CD1c-positive myeloid dendritic cell (primary cell): ENCODE measurements at regions not wholly inside any gene's neighbourhood (a gene's known extent, or its start where the extent isn't known, plus 50 kb on each side); places are given as distances from the start of the nearest gene placed in this dataset.

Experiments
- DNase-seq: peaks from one replicate; pipeline ENCODE4 v3.0.0-alpha.2; 2016; ENCODE audit errors: extremely low spot score

DNA sequence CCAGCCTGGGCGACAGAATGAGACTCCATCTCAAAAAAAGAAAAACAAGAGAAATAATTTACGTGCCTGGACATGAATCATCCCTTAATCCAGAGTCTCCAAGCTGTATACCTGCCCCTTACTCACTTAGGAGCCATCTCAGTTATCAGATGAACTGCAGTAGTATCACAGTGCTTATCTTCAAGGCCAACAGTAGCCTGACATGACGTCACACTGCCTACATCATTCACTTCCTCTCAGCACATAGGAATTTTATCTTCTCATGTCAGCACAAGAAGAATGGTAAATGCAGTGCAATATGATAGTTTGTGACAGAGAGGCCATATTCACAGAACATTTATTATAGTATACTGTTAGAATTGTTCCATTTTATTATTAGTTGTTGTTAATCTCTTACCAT, 216.6 kb downstream of the SS18 start:
- DNase-seq, result no peak

DNA sequence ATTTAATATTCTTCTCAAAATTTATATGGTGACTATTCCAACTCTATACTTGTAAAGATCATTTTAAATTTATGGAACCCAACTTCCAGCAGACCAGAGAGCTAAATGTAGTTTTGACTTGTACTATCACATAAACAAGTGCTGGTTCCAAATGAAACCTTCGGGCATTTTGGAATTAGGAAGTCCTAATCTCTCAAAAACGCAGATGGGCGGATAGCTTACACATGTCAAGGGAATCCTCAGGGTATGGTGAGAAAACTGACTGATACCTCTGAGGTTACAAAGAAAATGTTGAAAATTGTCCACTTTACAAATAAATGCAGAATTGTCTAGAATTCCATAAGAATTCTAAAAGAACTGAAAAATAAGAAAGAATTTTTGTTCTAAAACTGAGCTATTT, 224.1 kb downstream of the SS18 start:
- DNase-seq, result no peak

DNA sequence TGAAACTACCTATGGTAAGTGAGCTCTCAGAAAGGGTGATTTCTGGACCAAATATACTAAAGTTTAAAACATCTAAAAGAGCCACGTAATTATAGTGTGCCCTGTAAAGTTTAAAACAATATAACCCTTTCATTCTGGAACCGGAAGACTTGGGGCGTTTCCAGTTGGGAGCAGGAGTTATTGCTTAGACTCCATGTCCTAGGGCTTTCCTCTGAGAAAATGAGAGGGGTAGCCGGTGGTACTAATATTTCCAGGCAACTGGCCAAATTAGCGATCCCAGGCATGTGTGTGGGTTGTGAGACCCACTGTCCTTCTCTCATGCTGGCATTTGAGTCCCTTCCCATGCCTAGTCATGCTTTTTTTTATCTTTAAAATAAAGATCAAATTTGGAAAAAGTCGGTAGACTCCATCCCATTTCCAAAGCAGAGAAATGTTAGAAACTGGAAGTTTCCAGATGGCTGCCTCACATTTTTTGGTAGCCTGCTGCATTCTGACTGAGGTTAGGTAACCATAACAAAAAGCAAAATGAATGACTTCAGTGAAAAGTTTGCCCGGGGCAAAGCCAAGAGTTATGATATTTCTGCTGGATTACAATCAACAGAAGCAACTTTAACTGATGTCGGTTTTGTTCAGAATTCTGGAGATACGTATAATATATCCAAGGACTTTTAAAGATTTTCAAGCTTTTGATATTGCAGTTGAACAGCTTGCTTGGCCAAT, 227.4 kb downstream of the SS18 start:
- no peak for DNase-seq

DNA sequence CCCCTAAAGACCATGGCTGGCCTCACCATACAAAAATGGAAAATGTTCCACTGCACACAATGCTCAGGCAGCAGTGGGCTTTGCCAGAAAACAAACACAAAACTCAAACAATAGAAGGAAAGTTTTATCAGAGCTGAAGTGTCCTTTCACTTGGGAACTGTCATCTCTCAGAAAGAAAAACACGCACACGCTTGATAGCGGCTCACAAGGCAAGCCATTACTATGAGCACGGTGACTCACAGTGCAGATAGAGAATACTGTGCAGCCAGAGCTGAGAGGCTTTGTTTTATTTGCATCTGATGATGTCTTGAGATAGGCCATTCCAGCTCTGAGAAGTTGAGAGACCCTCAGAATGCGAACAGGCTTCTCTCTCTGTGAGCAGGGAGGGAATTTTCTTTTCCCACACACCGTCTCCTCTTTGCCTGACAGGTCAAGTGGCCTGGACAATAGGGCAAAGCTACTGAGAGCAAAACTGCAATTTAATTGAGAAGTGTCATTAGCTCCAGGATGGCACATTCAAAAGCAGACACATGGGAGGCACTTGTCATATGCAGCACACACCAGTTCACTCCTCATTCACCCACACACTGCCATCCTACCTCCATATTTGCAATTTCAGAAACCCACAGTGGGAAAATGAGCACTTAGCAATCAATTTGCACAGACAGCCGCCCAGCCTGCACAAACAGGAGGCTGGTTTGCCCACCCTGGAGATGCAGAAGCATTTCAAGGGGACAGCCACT, 236.6 kb downstream of the SS18 start:
- DNase-seq, result no peak

DNA sequence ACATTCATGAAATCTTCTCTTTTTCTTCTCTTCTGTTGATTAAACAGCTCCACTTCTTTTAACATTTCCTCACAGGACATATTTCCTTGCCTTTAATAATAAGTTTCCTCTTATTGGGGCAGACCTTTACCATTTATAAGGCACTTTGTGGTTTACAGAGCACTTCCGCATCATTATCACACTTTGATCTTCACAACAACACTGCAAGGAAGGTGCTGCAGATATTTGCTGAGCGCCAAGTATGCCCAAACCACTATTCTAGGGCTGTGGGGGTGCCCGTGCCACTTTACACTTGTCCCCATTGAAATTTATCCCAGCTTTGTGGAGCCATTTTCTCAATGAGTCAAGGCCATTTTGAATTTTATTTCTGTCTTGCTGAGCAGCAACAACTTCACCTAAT, 246.6 kb downstream of the SS18 start:
- DNase-seq, result no peak

DNA sequence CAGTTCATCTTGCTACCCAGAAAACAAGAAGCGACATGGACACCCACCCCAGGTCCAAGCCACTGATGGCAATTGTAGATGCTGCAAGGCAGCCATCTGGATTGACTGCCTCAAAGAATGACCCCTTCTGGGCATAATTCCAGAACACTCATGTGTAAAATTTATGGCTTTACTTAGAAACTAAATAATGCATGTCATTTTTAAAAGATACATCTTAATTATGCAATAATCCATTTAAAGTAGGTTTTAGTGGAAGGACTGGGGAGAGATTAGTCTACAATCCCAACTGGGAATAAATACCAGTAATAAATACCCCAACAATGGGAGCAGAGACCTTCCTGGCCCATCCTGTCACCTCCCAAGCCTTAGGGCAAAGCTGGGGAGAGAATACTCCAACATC, 247.7 kb downstream of the SS18 start:
- no peak for DNase-seq

DNA sequence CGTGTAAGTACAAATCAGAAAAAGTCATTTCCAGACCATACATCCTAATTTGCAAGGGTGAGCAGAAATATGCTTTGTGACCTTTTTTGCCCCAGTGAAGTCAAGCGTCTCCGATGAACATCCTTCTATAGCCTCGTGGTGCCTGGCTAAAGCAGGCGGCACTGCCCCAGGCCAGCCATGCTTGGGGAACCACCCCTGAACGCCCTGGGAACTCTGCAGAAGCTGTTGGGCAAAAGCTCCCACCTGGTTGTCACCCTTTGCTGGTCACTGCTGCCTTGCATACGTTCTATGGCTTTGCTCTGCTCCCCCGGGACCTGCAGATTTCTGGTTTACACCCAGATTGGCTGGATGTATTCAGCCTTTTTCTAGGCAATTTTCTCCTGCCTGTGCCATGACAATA, 256.4 kb downstream of the SS18 start:
- DNase-seq, result no peak

DNA sequence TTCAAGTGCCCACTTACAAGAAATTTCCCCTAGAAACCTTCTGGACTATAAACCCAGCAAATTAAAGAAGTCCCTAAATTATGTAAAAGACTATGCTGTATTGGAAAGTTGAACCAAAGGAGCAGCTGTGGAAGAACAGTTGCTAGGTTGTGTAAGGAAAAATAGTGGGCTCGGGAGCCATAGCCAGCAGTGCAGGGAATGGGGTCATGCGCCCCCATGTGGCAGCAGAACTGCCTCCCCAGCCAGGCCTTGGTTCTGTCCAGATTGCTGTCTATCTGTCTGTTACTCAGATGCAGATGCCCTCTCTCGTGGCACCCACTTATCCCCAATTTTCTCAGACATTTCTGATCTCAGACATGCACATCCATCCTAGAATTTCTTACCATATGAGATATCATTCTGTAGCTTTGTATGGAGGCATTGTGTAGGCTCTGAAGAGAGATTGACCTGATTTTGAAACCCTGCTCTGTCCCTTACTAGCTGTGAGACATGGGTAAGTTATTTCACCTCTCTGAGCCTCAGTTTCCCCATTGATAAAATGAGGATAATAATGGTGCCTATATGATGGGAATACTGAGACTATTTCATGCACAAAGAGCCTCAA, 258.3 kb downstream of the SS18 start:
- DNase-seq, result peak; percentile 3

DNA sequence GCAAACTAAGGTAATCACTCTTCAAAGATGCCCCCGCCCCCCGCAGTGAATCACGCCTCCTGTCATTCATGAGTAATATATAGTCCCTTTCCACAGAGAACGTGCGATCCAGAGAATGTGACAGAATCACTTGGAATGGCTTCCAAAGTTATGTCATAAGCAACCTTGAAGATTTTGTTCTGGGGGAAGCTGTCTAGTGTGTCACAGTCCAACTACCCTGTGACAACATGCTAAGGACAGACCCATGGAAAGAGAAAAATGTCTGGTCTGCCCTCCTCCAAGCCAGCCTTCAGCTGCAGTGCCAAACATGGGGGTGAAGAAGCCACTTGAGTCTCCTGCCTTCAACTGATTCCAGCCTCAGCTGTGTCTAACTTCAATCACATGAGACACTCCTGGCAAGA, 259.1 kb downstream of the SS18 start:
- DNase-seq, result no peak

DNA sequence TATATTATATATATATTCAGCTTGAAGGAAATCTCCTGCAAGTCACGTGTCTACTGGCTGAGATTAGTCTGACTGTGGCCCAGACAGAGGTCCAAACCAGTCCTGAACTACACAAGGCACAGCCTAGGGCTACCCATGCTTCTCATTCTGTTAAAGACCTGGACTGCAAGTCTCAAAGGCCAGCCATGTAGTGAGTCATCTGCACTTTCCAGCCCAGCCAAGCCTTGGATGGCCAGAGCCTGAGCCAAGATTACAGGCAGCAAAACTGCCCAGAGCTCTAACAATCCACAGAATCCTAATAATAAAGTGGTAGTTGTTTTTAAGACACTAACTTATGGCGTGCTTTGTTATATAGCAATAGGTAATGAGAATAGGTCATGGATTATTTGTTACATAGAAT, 259.6 kb downstream of the SS18 start:
- no peak for DNase-seq

DNA sequence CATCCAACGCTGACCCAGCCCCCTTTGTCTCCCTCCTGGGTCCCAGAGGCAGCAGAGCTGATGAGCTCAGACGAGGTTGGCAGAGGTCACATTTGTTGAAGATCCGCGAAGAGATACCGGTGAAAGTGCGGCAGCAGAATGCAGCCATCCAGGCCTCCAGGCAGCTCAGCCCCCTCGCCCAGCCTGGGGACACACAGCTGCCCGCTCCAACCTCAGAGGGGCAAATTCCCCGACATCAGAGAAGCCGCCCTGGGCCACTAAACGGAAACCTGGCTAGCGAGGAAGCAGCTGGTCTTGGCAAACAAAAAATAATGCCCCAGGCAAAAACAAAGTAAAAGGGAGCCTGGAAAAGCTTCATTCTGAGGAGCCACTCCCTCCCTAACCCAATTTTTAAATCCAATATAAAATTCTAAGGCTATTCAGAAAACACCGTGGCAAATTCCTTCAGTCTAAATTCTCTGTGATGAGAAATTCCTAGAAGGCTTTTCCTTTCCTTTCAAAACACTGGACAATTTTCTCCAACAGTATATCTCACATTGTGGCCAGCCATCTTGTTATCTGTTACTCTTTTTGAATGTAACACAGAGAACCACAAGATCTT, 262.4 kb downstream of the SS18 start:
- no peak for DNase-seq

DNA sequence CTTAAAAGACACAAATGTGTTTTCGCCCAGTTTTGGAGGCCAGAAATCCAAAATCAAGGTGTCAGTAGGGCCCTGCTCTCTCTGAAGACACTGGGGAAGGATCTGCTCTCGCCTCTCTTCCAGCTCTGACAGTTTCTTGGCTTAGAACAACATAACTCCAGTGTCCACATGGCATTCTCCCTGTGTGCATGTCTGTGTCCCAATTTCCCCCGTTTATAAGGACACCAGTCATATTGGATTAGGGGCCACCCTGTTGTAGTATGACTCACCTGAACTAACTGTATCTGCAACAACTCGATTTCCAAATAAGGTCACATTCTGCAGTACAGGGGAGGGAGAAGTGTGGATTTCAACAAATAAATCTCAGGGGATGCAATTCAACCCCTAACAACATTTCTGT, 263.2 kb downstream of the SS18 start:
- DNase-seq, result no peak

DNA sequence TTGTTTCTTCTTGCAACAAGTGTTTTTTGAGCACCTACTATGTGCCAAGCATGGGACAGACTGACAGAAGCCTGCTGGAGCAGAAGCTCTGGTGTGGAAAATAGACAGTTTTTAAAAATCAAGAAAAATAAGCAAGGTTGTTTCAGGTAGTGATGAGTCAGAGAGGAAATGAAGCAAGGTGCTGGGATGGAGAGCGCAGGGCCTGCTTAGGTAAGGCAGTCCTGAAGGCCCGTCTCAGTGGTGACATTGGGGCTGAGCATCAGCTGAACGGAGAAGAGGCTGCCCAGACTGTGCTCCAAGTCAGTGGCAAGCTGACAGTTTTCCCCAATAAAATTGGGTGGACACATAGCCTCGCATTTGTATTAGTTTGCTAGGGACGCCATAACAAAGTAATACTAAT, 263.6 kb downstream of the SS18 start:
- no peak for DNase-seq

DNA sequence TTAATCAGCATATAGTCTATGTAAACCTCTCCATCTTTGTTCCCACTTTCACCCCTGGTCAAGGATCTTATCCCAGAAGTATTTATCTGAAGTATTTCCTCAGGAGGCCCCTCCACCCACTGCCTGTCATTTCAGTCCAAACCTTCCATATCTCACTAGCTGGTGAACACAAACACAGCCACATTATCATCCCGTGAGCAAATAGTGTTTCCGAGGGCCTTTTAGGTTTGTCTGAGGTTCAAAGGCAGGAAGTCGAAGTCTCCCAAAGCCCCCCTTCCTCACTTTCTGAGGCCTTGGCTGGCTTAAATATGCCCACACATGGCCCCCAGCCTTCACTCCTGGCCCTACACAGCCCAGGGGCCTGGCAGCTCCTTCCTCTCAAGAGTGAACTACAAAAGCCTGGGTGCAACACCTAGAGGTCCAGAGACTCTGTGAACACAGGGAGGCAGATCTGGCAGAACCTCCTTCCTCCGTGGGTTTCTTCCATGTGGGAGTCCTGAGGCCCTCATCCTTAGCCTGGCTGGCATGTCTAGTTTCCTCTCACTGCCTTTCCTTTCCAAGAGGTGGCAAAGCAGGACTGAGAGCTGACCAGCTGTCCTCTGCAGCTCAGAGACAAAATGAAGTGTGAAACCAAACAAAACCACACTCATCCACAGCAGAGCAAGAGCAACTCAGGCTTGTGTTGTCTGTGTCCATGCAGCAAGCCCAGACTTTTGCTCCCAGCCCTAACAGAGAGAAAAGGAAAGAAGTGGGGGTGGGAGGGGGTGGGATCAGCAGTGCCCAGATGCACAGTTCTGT, 264.2 kb downstream of the SS18 start:
- no peak for DNase-seq

DNA sequence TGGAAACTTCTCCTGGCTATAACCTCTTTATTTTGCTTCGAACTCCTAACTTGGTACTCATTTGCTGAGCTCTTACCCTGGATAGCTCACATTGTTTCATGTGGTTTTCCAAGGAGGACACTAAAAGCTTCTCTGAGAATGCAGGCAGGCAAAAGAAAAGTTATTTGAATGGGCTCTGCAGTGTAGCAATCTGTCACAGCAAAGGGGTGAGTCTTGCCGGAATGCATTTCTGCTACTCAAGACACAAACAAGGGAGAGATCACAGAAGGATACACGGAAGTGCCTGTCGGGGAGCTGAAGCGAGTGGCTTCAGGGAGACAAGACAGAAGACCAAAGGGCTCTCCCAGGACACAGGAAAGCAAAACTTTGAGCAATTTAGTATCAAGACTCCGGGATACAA, 265.4 kb downstream of the SS18 start:
- no peak for DNase-seq

DNA sequence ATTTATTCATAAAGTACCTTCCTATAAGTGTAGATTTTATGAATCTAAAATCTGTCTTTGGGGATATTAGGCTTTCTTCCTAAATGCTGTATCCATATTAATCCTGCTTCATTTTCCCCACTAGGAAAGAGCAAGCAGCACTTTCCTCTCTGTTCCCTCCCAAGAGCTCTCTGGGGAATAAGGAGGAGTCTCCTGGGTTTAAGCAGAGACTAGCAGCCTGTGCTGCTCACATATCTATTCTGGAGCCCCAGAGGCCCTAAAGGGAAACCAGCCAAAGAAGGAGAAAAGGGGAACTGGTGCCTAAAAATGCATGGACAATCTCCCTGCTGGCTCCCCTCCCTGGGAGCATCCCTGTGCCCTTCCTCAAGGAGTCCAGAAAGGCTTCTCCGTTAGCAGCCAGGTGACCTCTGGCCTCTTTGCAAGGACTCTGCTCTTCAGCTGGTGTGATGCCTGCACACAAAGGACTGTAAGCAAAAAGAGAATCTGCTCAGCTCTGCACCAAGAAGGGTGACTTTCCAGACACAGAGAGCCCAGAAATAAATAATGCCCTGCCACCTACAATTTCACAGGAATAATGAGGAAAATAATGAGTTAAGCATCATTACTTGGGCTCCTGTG, 270.6 kb downstream of the SS18 start:
- no peak for DNase-seq

DNA sequence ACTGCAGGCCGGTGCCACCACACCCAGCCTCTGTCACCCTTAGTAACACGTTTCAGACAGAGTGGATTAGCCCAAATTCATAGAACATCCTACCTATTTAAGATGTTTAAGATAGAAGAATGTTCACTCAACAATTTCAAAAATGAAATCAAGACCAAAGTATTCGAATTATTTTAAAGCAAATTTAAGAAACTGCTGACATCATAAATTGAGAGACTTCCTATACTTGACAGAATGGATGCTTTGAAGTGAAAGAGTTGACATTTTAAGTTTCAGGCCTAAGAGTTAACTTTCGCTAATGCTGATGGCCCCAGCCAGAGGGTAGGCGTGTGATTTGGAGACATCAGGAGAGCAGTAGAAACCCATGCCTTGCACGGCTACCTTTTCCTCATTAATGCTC, 271.9 kb downstream of the SS18 start:
- no peak for DNase-seq

DNA sequence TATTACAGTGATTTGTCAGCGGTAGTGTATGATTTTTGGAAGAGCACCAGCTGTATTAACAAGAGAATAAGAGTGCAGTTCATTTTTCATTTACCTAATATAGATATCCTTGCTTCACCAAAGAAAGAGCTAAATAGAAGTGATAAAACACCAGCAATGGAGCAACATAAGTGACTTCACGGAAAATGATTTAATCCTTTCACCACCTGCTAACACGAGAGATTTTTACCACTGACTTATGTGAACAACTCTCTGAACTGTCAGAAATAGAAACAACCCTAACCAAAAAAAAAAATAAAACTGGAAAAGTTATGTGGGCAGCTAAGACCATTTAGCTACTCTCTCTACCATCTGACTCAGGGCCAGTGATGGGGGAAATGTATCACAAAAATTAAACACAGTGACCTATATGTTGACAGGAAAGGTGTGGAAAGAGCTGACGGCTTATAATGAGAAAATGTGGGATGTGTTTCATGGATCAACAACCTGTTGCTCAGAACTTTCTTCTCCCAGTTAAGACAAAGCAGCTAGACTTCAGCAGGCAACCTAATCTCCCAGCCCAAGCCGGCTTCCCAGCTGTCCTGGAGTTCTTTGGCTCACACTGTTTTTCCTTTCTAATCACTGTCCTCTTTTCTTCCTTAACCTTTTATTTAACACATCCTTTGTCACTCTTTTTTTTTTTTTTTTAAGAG, 272.7 kb downstream of the SS18 start:
- no peak for DNase-seq

DNA sequence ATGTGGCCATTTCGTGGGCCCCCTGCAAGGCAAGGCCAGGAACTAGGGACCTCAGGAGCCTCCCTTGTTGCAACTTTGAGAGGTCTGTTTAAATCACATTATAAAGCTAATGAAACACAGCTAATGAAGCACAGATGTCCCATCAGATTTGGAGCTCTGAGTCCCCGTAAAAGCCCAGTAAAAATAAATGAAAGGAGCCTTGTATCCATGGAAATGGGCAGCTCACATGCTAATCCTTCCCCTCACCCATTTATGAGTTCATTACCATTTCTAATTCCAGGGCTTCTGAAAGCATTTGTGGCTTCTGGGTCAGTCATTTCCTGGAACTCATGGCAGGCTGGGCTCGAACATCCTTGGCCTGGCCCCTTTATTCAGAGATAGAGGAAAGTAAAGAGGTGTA, 274.8 kb downstream of the SS18 start:
- DNase-seq, result no peak

DNA sequence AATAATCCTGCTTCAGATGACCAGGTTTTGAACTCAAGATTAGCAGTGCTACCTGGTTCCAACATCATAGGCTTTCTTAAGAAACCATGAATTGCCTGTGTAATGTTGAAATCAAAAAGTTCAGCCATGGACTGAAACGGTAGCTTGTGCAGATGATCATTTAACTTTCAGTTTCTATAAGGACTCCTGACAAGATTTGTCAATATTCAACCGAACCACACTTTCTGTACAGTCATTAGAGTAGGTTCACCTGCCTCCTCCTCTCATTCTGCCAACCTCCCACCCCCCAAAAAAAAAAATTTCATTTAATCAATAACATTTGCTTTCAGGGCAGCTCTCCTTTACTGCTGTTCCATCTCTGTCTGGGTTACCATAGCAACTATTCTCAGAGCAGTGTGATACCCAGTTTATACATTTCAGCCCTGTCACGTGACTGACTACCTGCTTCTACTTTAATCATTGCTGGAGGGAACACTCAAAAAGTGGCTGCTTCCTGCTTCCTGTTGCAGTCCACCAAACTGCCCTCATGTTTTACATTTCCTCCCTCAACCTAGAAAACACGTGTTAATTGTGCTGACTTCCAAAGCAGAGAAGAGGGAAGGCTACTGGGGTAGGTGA, 275.5 kb downstream of the SS18 start:
- DNase-seq, result no peak

DNA sequence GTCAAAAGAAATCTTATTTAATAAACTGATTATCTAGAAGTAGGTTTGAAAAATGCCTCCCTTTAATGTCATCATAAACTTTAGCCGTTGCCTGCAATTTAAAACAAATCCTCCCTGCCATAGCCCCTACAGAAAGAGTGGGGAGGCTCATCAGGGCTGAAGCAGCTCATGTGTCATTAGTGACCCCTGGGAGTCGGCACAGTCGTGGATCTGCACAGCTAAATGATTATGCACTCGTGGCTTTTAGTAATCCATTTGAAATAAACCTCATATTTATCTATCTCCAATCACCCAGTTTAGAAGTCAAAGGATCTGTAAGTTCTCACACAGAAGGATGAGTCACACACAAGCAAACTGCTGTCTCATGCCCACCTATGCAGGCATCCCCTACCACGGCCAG, 277.3 kb downstream of the SS18 start:
- DNase-seq, result no peak
